Hepatocyte (in vitro differentiated cells): ENCODE measurements at regions not wholly inside any gene's neighbourhood (a gene's known extent, or its start where the extent isn't known, plus 50 kb on each side); places are given as distances from the start of the nearest gene placed in this dataset.

Source experiments
- DNase-seq: peaks from one replicate; pipeline ENCODE4 v3.0.0-alpha.2; 2016; ENCODE audit warnings: low spot score
- H2AFZ ChIP-seq: fragments of 200-600 bp; sonication (generic); 2 replicates; pipeline ENCODE4 v1.6.0; 2016; ENCODE audit warnings: antibody characterized with exemption, mild to moderate bottlenecking
- H3K27ac ChIP-seq: fragments of 200-600 bp; sonication (generic); 2 replicates; pipeline ENCODE4 v1.5.1; 2016; ENCODE audit warnings: mild to moderate bottlenecking
- H3K27me3 ChIP-seq: fragments of 200-600 bp; sonication (generic); 2 replicates; pipeline ENCODE4 v1.6.1; 2016
- H3K36me3 ChIP-seq: fragments of 200-600 bp; sonication (generic); replicated peaks from 2 replicates; pipeline ENCODE4 v1.5.1; 2016; ENCODE audit warnings: low read depth; ENCODE audit not compliant: insufficient read depth
- H3K4me1 ChIP-seq: fragments of 200-600 bp; sonication (generic); 2 replicates; pipeline ENCODE4 v1.5.1; 2016; ENCODE audit warnings: mild to moderate bottlenecking, moderate library complexity; ENCODE audit not compliant: insufficient read depth
- H3K4me2 ChIP-seq: fragments of 200-600 bp; sonication (generic); 2 replicates; pipeline ENCODE4 v1.6.0; 2016
- H3K4me3 ChIP-seq: fragments of 200-600 bp; sonication (generic); 2 replicates; pipeline ENCODE4 v1.5.1; 2016; ENCODE audit warnings: mild to moderate bottlenecking
- H3K79me2 ChIP-seq: fragments of 200-600 bp; sonication (generic); 2 replicates; pipeline ENCODE4 v1.6.0; 2017; ENCODE audit warnings: mild to moderate bottlenecking
- H3K9me2 ChIP-seq: fragments of 200-600 bp; sonication (generic); replicated peaks from 2 replicates; pipeline ENCODE4 v1.6.0; 2017; ENCODE audit warnings: mild to moderate bottlenecking; ENCODE audit not compliant: insufficient read depth
- H3K9me3 ChIP-seq: fragments of 200-600 bp; sonication (generic); 2 replicates; pipeline ENCODE4 v1.5.1; 2016; ENCODE audit warnings: low read depth, mild to moderate bottlenecking
- H4K20me1 ChIP-seq: fragments of 200-600 bp; sonication (generic); 2 replicates; pipeline ENCODE4 v1.6.0; 2016; ENCODE audit warnings: mild to moderate bottlenecking; ENCODE audit not compliant: insufficient read depth, poor library complexity, severe bottlenecking
- CTCF ChIP-seq: fragments of 200-600 bp; sonication (generic); IDR thresholded peaks from 2 replicates; pipeline ENCODE4 v1.5.1; 2016; ENCODE audit warnings: antibody characterized with exemption, mild to moderate bottlenecking; ENCODE audit not compliant: poor library complexity
- EZH2 ChIP-seq: fragments of 200-600 bp; sonication (generic); IDR thresholded peaks from 2 replicates; pipeline ENCODE4 v1.6.1; 2016; ENCODE audit warnings: antibody characterized with exemption, mild to moderate bottlenecking, borderline replicate concordance
- EZH2phosphoT487 ChIP-seq: fragments of 200-600 bp; sonication (generic); IDR thresholded peaks from one replicate; pipeline ENCODE4 v1.6.1; 2018; ENCODE audit warnings: antibody characterized with exemption, mild to moderate bottlenecking, low read depth, moderate library complexity; ENCODE audit not compliant: unreplicated experiment, severe bottlenecking
- WGBS: methylation state at CpG from one replicate; pipeline ENCODE4 v1.1.6; 2016; ENCODE audit warnings: low lambda C conversion rate; ENCODE audit errors: missing lambda C conversion rate; 5-methylcytosine and 5-hydroxymethylcytosine counted together

- peak overlapping the region; percentile 39 for H2AFZ ChIP-seq
- H3K27me3 ChIP-seq: no peaks in the 10 kb centered on the region
- no peaks in the 10 kb centered on the region for H4K20me1 ChIP-seq
- no peak overlapping the region for H3K4me3 ChIP-seq
- no peak for TF ChIP-seq EZH2
- TF ChIP-seq EZH2phosphoT487: no peak
- TF ChIP-seq CTCF: no peak
- no peaks in the 10 kb centered on the region for H3K36me3 ChIP-seq
- no peaks in the 10 kb centered on the region for H3K9me3 ChIP-seq
- peak; percentile 54 for DNase-seq
- H3K79me2 ChIP-seq: no peaks in the 10 kb centered on the region
- peaks cover 4% of the 10 kb centered on the region for H3K4me1 ChIP-seq
- H3K4me2 ChIP-seq: peak overlapping the region; percentile 66
- H3K9me2 ChIP-seq: no peaks in the 10 kb centered on the region
- 56% methylated on average over 3 of the region's 3 CpGs for WGBS
- peak overlapping the region; percentile 88 for H3K27ac ChIP-seq
Observed at GRCh38 chr14:53888535-53889386, 67.9 kb downstream of the BMP4 start.

DNA sequence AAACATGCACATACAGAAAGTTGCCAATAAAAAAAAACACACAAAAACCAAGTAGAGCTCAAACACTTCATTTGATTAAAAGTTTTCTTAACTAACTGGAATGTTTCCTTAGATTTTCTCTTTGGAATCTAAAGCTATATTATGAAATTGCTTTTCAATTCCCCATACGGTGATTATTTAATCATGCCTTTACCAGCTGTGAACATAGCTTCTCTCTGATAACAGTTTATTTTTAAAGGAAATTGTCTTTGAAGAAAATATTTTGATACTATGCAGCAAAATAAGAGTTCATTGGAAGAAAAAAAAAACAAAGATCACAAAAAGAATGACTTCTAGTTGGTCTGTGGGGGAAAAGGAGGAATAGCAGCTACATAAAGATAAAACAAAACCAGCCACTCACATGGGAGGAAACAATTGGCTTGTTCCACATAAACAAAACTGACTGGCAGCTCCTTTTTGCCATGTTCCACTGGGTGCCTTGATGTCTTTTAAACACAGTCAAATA lies 71.4 kb downstream of the BMP4 start:
- Histone ChIP-seq H3K27ac (no peak overlapping the region), H3K4me3 (no peak overlapping the region), H3K36me3 (no peaks in the 10 kb centered on the region), H2AFZ (no peak overlapping the region), H3K79me2 (no peaks in the 10 kb centered on the region), H3K9me2 (no peaks in the 10 kb centered on the region), H3K9me3 (no peaks in the 10 kb centered on the region), H3K27me3 (no peaks in the 10 kb centered on the region), H3K4me2 (no peak overlapping the region), H4K20me1 (no peaks in the 10 kb centered on the region), H3K4me1 (peaks cover 26% of the 10 kb centered on the region)
- no peak for DNase-seq
- TF ChIP-seq EZH2phosphoT487: no peak
- TF ChIP-seq CTCF: no peak
- TF ChIP-seq EZH2: no peak
- 65% methylated on average over 1 of the region's 1 CpG for WGBS

- no peaks in the 10 kb centered on the region for H3K9me2 ChIP-seq
- peaks cover 27% of the 10 kb centered on the region for H3K4me1 ChIP-seq
- no peak overlapping the region for H3K4me2 ChIP-seq
- H3K27ac ChIP-seq: no peak overlapping the region
- no peak overlapping the region for H3K4me3 ChIP-seq
- H3K27me3 ChIP-seq: no peaks in the 10 kb centered on the region
- no peak for DNase-seq
- H3K9me3 ChIP-seq: no peaks in the 10 kb centered on the region
- TF ChIP-seq EZH2: no peak
- no peak for TF ChIP-seq EZH2phosphoT487
- TF ChIP-seq CTCF: no peak
- H4K20me1 ChIP-seq: no peaks in the 10 kb centered on the region
- H3K79me2 ChIP-seq: no peaks in the 10 kb centered on the region
- no peak overlapping the region for H2AFZ ChIP-seq
- no peaks in the 10 kb centered on the region for H3K36me3 ChIP-seq
- WGBS: 81% methylated on average over 1 of the region's 1 CpG
Observed at GRCh38 chr14:53884601-53885000, 72.0 kb downstream of the BMP4 start.
